ENCODE measurements at regions not wholly inside any gene's neighbourhood (a gene's known extent, or its start where the extent isn't known, plus 50 kb on each side); places are given as distances from the start of the nearest gene placed in this dataset.
A peak's percentile ranks its signal among the peaks of the same experiment; 100 is the strongest.
"Not testable (repeated sequence)": the region's sequence is repeated elsewhere in the genome, so short reads cannot be mapped to it uniquely, and the experiment has no call there.

GRCh38 chr11:67845296-67845695 is 158.6 kb downstream of the UNC93B1 start:
- TF ChIP-seq, protein P1, sequence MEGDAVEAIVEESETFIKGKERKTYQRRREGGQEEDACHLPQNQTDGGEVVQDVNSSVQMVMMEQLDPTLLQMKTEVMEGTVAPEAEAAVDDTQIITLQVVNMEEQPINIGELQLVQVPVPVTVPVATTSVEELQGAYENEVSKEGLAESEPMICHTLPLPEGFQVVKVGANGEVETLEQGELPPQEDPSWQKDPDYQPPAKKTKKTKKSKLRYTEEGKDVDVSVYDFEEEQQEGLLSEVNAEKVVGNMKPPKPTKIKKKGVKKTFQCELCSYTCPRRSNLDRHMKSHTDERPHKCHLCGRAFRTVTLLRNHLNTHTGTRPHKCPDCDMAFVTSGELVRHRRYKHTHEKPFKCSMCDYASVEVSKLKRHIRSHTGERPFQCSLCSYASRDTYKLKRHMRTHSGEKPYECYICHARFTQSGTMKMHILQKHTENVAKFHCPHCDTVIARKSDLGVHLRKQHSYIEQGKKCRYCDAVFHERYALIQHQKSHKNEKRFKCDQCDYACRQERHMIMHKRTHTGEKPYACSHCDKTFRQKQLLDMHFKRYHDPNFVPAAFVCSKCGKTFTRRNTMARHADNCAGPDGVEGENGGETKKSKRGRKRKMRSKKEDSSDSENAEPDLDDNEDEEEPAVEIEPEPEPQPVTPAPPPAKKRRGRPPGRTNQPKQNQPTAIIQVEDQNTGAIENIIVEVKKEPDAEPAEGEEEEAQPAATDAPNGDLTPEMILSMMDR (IDR thresholded peaks at IDR 0.05; ENCODE audit: poor library complexity, severe bottlenecking), result peak; percentile 8
- not testable (repeated sequence) for H3K4me1 ChIP-seq (ENCODE audit: insufficient read depth, poor library complexity, severe bottlenecking); H3K4me3 ChIP-seq (ENCODE audit: severe bottlenecking); ATAC-seq (ENCODE audit: low read depth); H3K36me3 ChIP-seq (ENCODE audit: low read depth); H3K27me3 ChIP-seq (ENCODE audit: insufficient read depth, poor library complexity, severe bottlenecking); H3K27ac ChIP-seq (ENCODE audit: poor library complexity, severe bottlenecking); H3K9me3 ChIP-seq (ENCODE audit: severe bottlenecking); DNase-seq (ENCODE audit: low spot score)

DNA sequence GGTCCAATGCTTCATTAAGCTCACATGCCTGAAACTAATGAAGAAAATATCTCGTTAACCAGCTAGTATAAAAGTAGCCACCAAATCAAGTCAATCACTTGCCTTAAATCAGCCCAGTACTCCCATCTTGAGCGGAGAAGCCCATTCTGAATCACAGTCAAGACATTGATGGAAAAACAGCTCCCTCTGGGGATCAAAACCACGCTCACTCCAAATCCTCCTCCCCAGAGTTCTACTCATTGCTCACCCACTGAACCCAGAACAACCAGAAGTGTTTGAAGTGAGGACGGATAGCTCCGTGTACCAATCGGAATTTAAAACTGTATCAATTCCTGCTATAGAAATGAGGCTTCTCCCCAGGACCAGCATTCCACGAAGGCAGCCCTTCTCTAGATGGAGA is 163.3 kb downstream of the UNC93B1 start:
- not testable (repeated sequence) for ATAC-seq (ENCODE audit: low read depth); H3K9me3 ChIP-seq (ENCODE audit: severe bottlenecking); H3K27ac ChIP-seq (ENCODE audit: poor library complexity, severe bottlenecking); H3K27me3 ChIP-seq (ENCODE audit: insufficient read depth, poor library complexity, severe bottlenecking); H3K36me3 ChIP-seq (ENCODE audit: low read depth); H3K4me1 ChIP-seq (ENCODE audit: insufficient read depth, poor library complexity, severe bottlenecking); DNase-seq (ENCODE audit: low spot score); H3K4me3 ChIP-seq (ENCODE audit: severe bottlenecking)

- H3K4me1 ChIP-seq (ENCODE audit: insufficient read depth, poor library complexity, severe bottlenecking); H3K9me3 ChIP-seq (ENCODE audit: severe bottlenecking); ATAC-seq (ENCODE audit: low read depth); H3K36me3 ChIP-seq (ENCODE audit: low read depth); DNase-seq (ENCODE audit: low spot score); H3K4me3 ChIP-seq (ENCODE audit: severe bottlenecking); H3K27me3 ChIP-seq (ENCODE audit: insufficient read depth, poor library complexity, severe bottlenecking); H3K27ac ChIP-seq (ENCODE audit: poor library complexity, severe bottlenecking): not testable (repeated sequence)
These were observed 155.7 kb upstream of the ALDH3B2 start for GRCh38 chr11:67830152-67830551.

- not testable (repeated sequence) for H3K4me1 ChIP-seq (ENCODE audit: insufficient read depth, poor library complexity, severe bottlenecking); H3K9me3 ChIP-seq (ENCODE audit: severe bottlenecking); H3K27me3 ChIP-seq (ENCODE audit: insufficient read depth, poor library complexity, severe bottlenecking); H3K4me3 ChIP-seq (ENCODE audit: severe bottlenecking); H3K36me3 ChIP-seq (ENCODE audit: low read depth); DNase-seq (ENCODE audit: low spot score); ATAC-seq (ENCODE audit: low read depth); H3K27ac ChIP-seq (ENCODE audit: poor library complexity, severe bottlenecking)
These were observed 152.5 kb upstream of the ALDH3B2 start for GRCh38 chr11:67826951-67827296.

GRCh38 chr11:67826028-67826950 is 151.9 kb upstream of the ALDH3B2 start:
- not testable (repeated sequence) for H3K9me3 ChIP-seq (ENCODE audit: severe bottlenecking); H3K4me1 ChIP-seq (ENCODE audit: insufficient read depth, poor library complexity, severe bottlenecking); H3K27me3 ChIP-seq (ENCODE audit: insufficient read depth, poor library complexity, severe bottlenecking); H3K27ac ChIP-seq (ENCODE audit: poor library complexity, severe bottlenecking); DNase-seq (ENCODE audit: low spot score); H3K36me3 ChIP-seq (ENCODE audit: low read depth); H3K4me3 ChIP-seq (ENCODE audit: severe bottlenecking); ATAC-seq (ENCODE audit: low read depth)

DNA sequence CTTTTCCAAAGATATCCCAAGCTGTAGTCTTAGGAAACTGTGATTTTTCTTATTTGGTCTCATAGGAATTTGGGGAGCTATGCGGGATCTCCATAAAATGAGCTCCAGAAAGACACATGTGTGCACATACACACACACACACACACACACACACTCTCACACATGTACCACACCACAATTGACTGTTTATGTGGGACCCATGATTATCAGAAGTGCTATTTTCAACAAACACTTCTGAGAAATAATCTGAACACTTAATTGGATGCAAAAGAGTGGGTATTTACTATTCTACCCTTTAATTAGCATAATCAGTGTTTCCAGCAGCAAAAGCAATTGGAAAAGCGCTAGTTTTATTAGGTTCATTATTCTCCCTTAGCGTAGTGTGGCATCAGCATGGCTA is 150.4 kb upstream of the ALDH3B2 start:
- not testable (repeated sequence) for H3K36me3 ChIP-seq (ENCODE audit: low read depth); H3K4me3 ChIP-seq (ENCODE audit: severe bottlenecking); DNase-seq (ENCODE audit: low spot score); H3K9me3 ChIP-seq (ENCODE audit: severe bottlenecking); H3K4me1 ChIP-seq (ENCODE audit: insufficient read depth, poor library complexity, severe bottlenecking); H3K27me3 ChIP-seq (ENCODE audit: insufficient read depth, poor library complexity, severe bottlenecking); ATAC-seq (ENCODE audit: low read depth); H3K27ac ChIP-seq (ENCODE audit: poor library complexity, severe bottlenecking)

GRCh38 chr11:67820081-67820480 is 145.7 kb upstream of the ALDH3B2 start:
- no peak overlapping the region for H3K27ac ChIP-seq (ENCODE audit: poor library complexity, severe bottlenecking)
- H3K36me3 ChIP-seq (ENCODE audit: low read depth), result no peaks in the 10 kb centered on the region
- H3K27me3 ChIP-seq (ENCODE audit: insufficient read depth, poor library complexity, severe bottlenecking), result no peaks in the 10 kb centered on the region
- DNase-seq (ENCODE audit: low spot score) (no peak), ATAC-seq (ENCODE audit: low read depth) (no peak)
- TF ChIP-seq, protein P1 (IDR thresholded peaks at IDR 0.05; ENCODE audit: poor library complexity, severe bottlenecking), result no peak
- no peaks in the 10 kb centered on the region for H3K4me1 ChIP-seq (ENCODE audit: insufficient read depth, poor library complexity, severe bottlenecking)
- no peaks in the 10 kb centered on the region for H3K9me3 ChIP-seq (ENCODE audit: severe bottlenecking)
- H3K4me3 ChIP-seq (ENCODE audit: severe bottlenecking), result no peak overlapping the region

DNA sequence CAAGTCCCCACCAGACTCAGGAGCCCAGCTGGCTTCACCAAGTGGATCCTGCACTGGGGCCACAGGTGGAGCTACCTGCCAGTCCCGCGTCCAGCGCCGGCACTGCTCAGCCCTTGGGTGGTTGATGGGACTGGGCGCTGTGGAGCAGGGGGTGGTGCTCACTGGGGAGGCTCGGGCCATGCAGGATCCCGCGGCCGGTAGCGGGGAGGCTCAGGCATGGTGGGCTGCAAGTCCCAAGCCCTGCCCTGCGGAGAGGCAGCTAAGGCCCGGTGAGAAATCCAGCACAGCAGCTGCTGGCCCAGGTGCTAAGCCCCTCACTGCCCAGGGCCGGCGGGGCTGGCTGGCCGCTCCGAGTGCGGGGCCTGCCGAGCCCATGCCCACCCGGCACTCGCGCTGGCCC is 143.1 kb upstream of the ALDH3B2 start:
- not testable (repeated sequence) for H3K36me3 ChIP-seq (ENCODE audit: low read depth); H3K9me3 ChIP-seq (ENCODE audit: severe bottlenecking); H3K27ac ChIP-seq (ENCODE audit: poor library complexity, severe bottlenecking); ATAC-seq (ENCODE audit: low read depth); H3K4me1 ChIP-seq (ENCODE audit: insufficient read depth, poor library complexity, severe bottlenecking); DNase-seq (ENCODE audit: low spot score); H3K4me3 ChIP-seq (ENCODE audit: severe bottlenecking); H3K27me3 ChIP-seq (ENCODE audit: insufficient read depth, poor library complexity, severe bottlenecking)

DNA sequence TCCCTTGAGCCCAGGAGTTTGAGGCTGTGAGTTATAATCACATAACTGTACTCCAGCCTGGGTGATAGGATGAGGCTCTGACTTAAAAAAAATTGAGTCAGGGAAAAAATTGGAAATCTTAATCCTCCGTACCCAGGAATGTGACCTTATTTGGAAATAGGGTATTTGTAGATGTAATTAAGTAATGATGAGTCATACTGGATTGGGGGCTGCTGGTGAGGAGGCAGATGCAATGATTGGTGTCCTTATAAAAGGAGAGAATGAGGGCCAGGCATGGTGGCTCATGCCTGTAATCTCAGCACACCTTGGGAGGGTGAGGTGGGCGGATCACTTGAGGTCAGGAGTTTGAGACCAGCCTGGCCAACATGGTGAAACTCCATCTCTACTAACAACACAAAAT is 134.9 kb upstream of the ALDH3B2 start:
- H3K4me3 ChIP-seq (ENCODE audit: severe bottlenecking); H3K27me3 ChIP-seq (ENCODE audit: insufficient read depth, poor library complexity, severe bottlenecking); ATAC-seq (ENCODE audit: low read depth); H3K4me1 ChIP-seq (ENCODE audit: insufficient read depth, poor library complexity, severe bottlenecking); H3K36me3 ChIP-seq (ENCODE audit: low read depth); H3K27ac ChIP-seq (ENCODE audit: poor library complexity, severe bottlenecking); DNase-seq (ENCODE audit: low spot score); H3K9me3 ChIP-seq (ENCODE audit: severe bottlenecking): not testable (repeated sequence)

GRCh38 chr11:67807896-67808295 is 133.5 kb upstream of the ALDH3B2 start:
- ATAC-seq (ENCODE audit: low read depth); H3K9me3 ChIP-seq (ENCODE audit: severe bottlenecking); H3K27ac ChIP-seq (ENCODE audit: poor library complexity, severe bottlenecking); H3K4me3 ChIP-seq (ENCODE audit: severe bottlenecking); H3K4me1 ChIP-seq (ENCODE audit: insufficient read depth, poor library complexity, severe bottlenecking); DNase-seq (ENCODE audit: low spot score); H3K27me3 ChIP-seq (ENCODE audit: insufficient read depth, poor library complexity, severe bottlenecking); H3K36me3 ChIP-seq (ENCODE audit: low read depth): not testable (repeated sequence)

Measured in RWPE2 (cell line).